Chondrocyte (in vitro differentiated cells): ENCODE measurements at regions not wholly inside any gene's neighbourhood (a gene's known extent, or its start where the extent isn't known, plus 50 kb on each side); places are given as distances from the start of the nearest gene placed in this dataset.
A peak's percentile ranks its signal among the peaks of the same experiment; 100 is the strongest.

Source experiments
- DNase-seq: peaks from one replicate; pipeline ENCODE4 v3.0.0; 2021; ENCODE audit warnings: mixed read lengths, low spot score
- H3K27ac Mint-ChIP-seq: one replicate; pipeline ENCODE4 v1.8.0; 2021; ENCODE audit warnings: mild to moderate bottlenecking, moderate library complexity, mixed read lengths; ENCODE audit not compliant: unreplicated experiment
- H3K27me3 Mint-ChIP-seq: 2 replicates; pipeline ENCODE4 v1.8.0; 2021; ENCODE audit warnings: low read depth, mixed read lengths
- H3K36me3 Mint-ChIP-seq: 2 replicates; pipeline ENCODE4 v1.8.0; 2021; ENCODE audit warnings: low read depth, mixed read lengths
- H3K4me1 Mint-ChIP-seq: 2 replicates; pipeline ENCODE4 v1.8.0; 2021; ENCODE audit warnings: low read depth, mild to moderate bottlenecking, mixed read lengths
- H3K4me3 Mint-ChIP-seq: one replicate; pipeline ENCODE4 v1.8.0; 2021; ENCODE audit warnings: mild to moderate bottlenecking, moderate library complexity, mixed read lengths; ENCODE audit not compliant: unreplicated experiment
- H3K9me3 Mint-ChIP-seq: 2 replicates; pipeline ENCODE4 v1.8.0; 2021; ENCODE audit warnings: low read depth, mixed read lengths
- TF ChIP-seq, protein P1 (sequence below): fragments of 200-600 bp; sonication (generic); IDR thresholded peaks from 2 replicates; pipeline ENCODE4 v1.5.0; 2021; ENCODE audit warnings: antibody characterized with exemption, mild to moderate bottlenecking, moderate library complexity

DNA sequence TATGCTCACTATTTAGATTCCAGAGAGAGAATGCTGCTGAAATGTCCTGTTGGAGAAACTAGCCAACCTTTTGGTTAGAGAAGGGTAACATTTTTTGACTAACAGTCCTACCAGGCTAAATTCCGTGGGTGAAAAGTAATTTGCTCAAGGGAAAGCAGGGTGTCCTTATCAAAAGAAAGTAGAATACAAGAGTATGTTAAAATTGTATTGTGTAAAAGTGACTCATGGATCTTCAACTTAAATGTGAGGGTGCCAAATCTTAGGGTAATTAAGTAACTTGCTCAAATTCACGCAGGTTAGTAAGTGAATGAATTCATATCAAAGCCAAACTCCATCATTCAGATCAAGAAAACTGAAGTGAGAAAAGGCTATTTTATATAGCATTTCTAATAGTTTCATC lies 81.7 kb downstream of the PCDH7 start:
- Mint-ChIP-seq H3K4me3 (no peak overlapping the region), H3K27ac (peak overlapping the region; percentile 85), H3K4me1 (peaks cover 27% of the 10 kb centered on the region)

DNA sequence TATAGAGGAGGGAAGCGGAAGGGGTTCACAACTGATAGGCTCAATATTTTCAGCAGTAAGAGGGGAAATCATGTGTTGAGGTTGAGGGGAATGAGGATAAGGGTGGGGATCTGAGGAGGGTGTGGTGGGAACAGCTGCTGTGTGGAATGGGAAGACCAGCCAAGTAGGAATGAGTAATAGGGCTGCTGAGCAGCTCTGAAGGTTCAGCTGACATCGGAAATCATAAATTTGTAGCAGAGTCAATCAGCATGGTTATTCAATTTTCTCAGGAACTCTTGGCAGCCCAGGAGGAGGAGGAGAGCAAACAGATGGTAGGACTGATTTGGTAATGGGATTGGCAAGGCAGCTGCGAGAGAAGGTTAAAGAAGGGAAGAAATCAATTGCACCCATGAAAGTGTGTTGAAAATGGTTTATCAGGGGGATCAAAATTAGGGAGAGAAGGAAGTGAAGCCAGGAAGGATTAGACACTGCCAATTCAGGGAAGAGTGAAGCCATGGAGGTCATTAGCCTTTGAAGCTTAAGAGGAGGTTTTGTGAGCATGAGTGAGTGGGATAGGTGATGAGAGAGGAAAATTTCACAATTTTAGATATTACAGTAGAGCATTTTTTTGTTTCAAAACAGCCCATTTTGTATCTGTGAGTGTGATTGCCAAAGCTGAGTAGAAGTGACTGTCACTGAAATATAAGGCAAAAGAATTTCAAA lies 82.6 kb downstream of the PCDH7 start:
- Mint-ChIP-seq H3K27me3 (no peaks in the 10 kb centered on the region), H3K4me3 (peak overlapping the region; percentile 4), H3K9me3 (peaks cover 4% of the 10 kb centered on the region), H3K36me3 (peaks cover 5% of the 10 kb centered on the region), H3K27ac (peak overlapping the region; percentile 85), H3K4me1 (peaks cover 28% of the 10 kb centered on the region)
- TF ChIP-seq, protein P1, sequence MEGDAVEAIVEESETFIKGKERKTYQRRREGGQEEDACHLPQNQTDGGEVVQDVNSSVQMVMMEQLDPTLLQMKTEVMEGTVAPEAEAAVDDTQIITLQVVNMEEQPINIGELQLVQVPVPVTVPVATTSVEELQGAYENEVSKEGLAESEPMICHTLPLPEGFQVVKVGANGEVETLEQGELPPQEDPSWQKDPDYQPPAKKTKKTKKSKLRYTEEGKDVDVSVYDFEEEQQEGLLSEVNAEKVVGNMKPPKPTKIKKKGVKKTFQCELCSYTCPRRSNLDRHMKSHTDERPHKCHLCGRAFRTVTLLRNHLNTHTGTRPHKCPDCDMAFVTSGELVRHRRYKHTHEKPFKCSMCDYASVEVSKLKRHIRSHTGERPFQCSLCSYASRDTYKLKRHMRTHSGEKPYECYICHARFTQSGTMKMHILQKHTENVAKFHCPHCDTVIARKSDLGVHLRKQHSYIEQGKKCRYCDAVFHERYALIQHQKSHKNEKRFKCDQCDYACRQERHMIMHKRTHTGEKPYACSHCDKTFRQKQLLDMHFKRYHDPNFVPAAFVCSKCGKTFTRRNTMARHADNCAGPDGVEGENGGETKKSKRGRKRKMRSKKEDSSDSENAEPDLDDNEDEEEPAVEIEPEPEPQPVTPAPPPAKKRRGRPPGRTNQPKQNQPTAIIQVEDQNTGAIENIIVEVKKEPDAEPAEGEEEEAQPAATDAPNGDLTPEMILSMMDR, result no peak
- DNase-seq, result no peak

More for the DNA sequence above, 81.7 kb downstream of the PCDH7 start:
- TF ChIP-seq, protein P1, result no peak
- no peaks in the 10 kb centered on the region for H3K27me3 Mint-ChIP-seq
- H3K9me3 Mint-ChIP-seq, result peaks cover 4% of the 10 kb centered on the region
- DNase-seq, result no peak
- peaks cover 5% of the 10 kb centered on the region for H3K36me3 Mint-ChIP-seq

DNA sequence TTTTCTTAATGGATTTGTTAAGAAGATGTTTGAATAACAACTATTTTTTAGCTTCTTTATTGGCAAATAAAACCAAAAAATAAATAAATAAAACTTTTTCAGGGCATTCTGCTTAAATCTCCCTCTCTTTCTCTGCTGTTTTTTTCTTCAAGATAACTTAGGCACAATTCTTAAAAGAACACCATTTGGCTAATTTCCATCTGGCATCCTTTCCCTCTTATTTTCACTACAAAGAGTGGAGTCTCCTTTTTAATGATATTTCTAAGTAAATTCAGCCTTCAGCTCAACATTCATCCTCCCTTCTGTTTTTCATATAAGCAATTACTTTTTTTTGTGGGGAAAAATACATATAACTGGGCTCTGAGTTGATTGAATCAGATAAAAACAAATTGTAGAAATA lies 88.1 kb downstream of the PCDH7 start:
- TF ChIP-seq, protein P1, result no peak
- H3K27me3 Mint-ChIP-seq, result no peaks in the 10 kb centered on the region
- no peak overlapping the region for H3K4me3 Mint-ChIP-seq
- peaks cover 4% of the 10 kb centered on the region for H3K9me3 Mint-ChIP-seq
- no peak for DNase-seq
- H3K36me3 Mint-ChIP-seq, result peaks cover 3% of the 10 kb centered on the region
- no peak overlapping the region for H3K27ac Mint-ChIP-seq
- H3K4me1 Mint-ChIP-seq, result peaks cover 8% of the 10 kb centered on the region

DNA sequence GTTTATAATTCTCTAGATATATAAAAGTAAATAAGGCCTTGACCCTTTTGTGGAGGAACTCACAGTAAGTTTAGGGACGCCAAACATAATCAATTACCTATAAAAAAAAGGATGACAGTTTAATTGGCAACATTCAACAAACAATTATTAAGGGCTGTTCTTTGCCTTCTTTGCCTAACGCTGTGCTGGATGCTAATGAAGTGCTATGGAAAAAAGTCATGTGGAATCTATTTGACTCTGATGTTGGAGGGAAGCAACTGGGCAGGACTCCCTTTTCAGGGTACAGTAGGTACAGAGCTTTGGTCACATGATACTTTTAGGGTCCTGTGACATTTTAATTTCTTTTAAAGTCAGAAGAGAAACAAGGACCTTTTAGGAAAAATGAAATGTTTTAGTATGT lies 91.1 kb downstream of the PCDH7 start:
- TF ChIP-seq, protein P1, result no peak
- H3K36me3 Mint-ChIP-seq, result no peaks in the 10 kb centered on the region
- peaks cover 8% of the 10 kb centered on the region for H3K4me1 Mint-ChIP-seq
- H3K9me3 Mint-ChIP-seq, result no peaks in the 10 kb centered on the region
- no peaks in the 10 kb centered on the region for H3K27me3 Mint-ChIP-seq
- H3K27ac Mint-ChIP-seq, result no peak overlapping the region
- H3K4me3 Mint-ChIP-seq, result no peak overlapping the region
- no peak for DNase-seq

DNA sequence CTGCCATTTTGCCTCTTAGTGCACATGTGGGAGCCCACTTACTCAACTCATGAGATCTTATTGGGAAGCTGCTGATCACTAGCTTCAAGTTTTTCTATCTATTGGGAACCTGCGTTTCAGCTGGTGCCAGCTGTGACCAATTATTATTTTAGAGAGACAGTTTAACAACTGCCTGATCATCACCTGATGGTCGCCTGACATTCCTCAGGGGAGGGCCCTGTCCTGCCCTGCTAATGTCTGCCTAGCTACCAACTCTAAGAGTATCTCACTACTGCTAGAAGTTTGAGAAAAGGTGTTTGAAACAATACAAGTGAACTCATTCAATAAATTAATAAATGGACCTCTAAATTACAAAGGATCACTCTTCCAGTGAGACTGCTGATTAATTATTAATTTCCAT lies 95.5 kb downstream of the PCDH7 start:
- no peaks in the 10 kb centered on the region for H3K9me3 Mint-ChIP-seq
- no peak overlapping the region for H3K27ac Mint-ChIP-seq
- H3K4me1 Mint-ChIP-seq, result peaks cover 10% of the 10 kb centered on the region
- no peak overlapping the region for H3K4me3 Mint-ChIP-seq
- DNase-seq, result no peak
- TF ChIP-seq, protein P1, result no peak
- H3K36me3 Mint-ChIP-seq, result no peaks in the 10 kb centered on the region
- no peaks in the 10 kb centered on the region for H3K27me3 Mint-ChIP-seq
